Activated CD4-positive, alpha-beta T cell treated with anti-CD3 and anti-CD28 coated beads for 36 hours (primary cell): ENCODE measurements at regions not wholly inside any gene's neighbourhood (a gene's known extent, or its start where the extent isn't known, plus 50 kb on each side); places are given as distances from the start of the nearest gene placed in this dataset.

Experiments used
- ATAC-seq: fragments of 200-7000 bp; cut with Tn5 transposase; one replicate; pipeline ENCODE4 v1.10.0; 2021; ENCODE audit warnings: mild to moderate bottlenecking, moderate library complexity
- CTCF ChIA-PET: fragments of 350-600 bp; sonication (Branson Sonifier 250); formaldehyde crosslinking; loops from one replicate; lab custom pipeline; 2021; ENCODE audit warnings: antibody characterized with exemption; lab: Charles Lee
- POLR2A ChIA-PET: fragments of 350-600 bp; sonication (Branson Sonifier 250); formaldehyde crosslinking; loops from one replicate; lab custom pipeline; 2021; ENCODE audit warnings: antibody characterized with exemption, inconsistent platforms; lab: Charles Lee
- DNase-seq: peaks from one replicate; pipeline ENCODE4 v3.0.0-alpha.2; 2020
- H3K27ac Mint-ChIP-seq: one replicate; pipeline ENCODE4 v1.8.0; 2021; ENCODE audit warnings: mixed read lengths
- H3K27me3 Mint-ChIP-seq: one replicate; pipeline ENCODE4 v1.8.0; 2021; ENCODE audit warnings: mixed read lengths
- H3K36me3 Mint-ChIP-seq: one replicate; pipeline ENCODE4 v1.8.0; 2021; ENCODE audit warnings: low read depth, mixed read lengths
- H3K4me1 Mint-ChIP-seq: one replicate; pipeline ENCODE4 v1.8.0; 2021; ENCODE audit warnings: mixed read lengths
- H3K4me3 Mint-ChIP-seq: one replicate; pipeline ENCODE4 v1.8.0; 2021; ENCODE audit warnings: mild to moderate bottlenecking, moderate library complexity, mixed read lengths
- H3K9me3 Mint-ChIP-seq: one replicate; pipeline ENCODE4 v1.8.0; 2021; ENCODE audit warnings: low read depth, mixed read lengths
- intact Hi-C, 2 experiments: fragments of 100-400 bp; cut with DNase I in 1 of 2; cut with micrococcal nuclease in 1 of 2; formaldehyde crosslinking; loops; one replicate each; pipeline versions ENCODE4 v1.14.2 to v1.15.1; 2022 to 2024; cut with DNase I, micrococcal nuclease

- DNase-seq (no peak), ATAC-seq (no peak)
- Mint-ChIP-seq H3K36me3 (peaks cover 2% of the 10 kb centered on the region), H3K9me3 (no peaks in the 10 kb centered on the region), H3K4me3 (no peak overlapping the region), H3K27me3 (no peaks in the 10 kb centered on the region), H3K27ac (no peak overlapping the region), H3K4me1 (peaks cover 14% of the 10 kb centered on the region)
- ChIA-PET POLR2A (interaction anchor here (0.6 kb wide), 1 partner anchor 367 kb away, joined by 3 read pairs; no protein-coding TSS in a partner anchor), CTCF (no interaction called here)
- intact Hi-C loops: no loop called here
These were observed 95.1 kb downstream of the SIPA1L2 start for GRCh38 chr1:232534552-232535517.

- ChIA-PET POLR2A (no interaction called here), CTCF (no interaction called here)
- Mint-ChIP-seq H3K36me3 (peaks cover 2% of the 10 kb centered on the region), H3K27ac (no peak overlapping the region), H3K27me3 (no peaks in the 10 kb centered on the region), H3K4me1 (peaks cover 17% of the 10 kb centered on the region), H3K9me3 (no peaks in the 10 kb centered on the region), H3K4me3 (no peak overlapping the region)
- DNase-seq: no peak
- ATAC-seq: no peak
- intact Hi-C loops: no loop called here
These were observed 96.6 kb downstream of the SIPA1L2 start for GRCh38 chr1:232533328-232533727.

GRCh38 chr1:232532901-232533300 is 97.0 kb downstream of the SIPA1L2 start:
- CTCF ChIA-PET: no interaction called here
- no peaks in the 10 kb centered on the region for H3K27me3 Mint-ChIP-seq
- H3K27ac Mint-ChIP-seq: no peak overlapping the region
- H3K4me3 Mint-ChIP-seq: no peak overlapping the region
- intact Hi-C loops: no loop called here
- no peaks in the 10 kb centered on the region for H3K9me3 Mint-ChIP-seq
- DNase-seq (no peak), ATAC-seq (no peak)
- POLR2A ChIA-PET: no interaction called here
- peaks cover 14% of the 10 kb centered on the region for H3K4me1 Mint-ChIP-seq
- H3K36me3 Mint-ChIP-seq: peaks cover 2% of the 10 kb centered on the region

GRCh38 chr1:232531291-232531690 is 98.6 kb downstream of the SIPA1L2 start:
- ChIA-PET CTCF (no interaction called here), POLR2A (no interaction called here)
- Mint-ChIP-seq H3K27ac (no peak overlapping the region), H3K27me3 (no peaks in the 10 kb centered on the region), H3K4me3 (no peak overlapping the region), H3K36me3 (peaks cover 2% of the 10 kb centered on the region), H3K9me3 (no peaks in the 10 kb centered on the region), H3K4me1 (peaks cover 13% of the 10 kb centered on the region)
- ATAC-seq (no peak), DNase-seq (no peak)
- intact Hi-C loops: no loop called here

GRCh38 chr1:232529747-232530146 is 100.2 kb downstream of the SIPA1L2 start:
- ATAC-seq (no peak), DNase-seq (no peak)
- intact Hi-C loops: no loop called here
- no peak overlapping the region for H3K27ac Mint-ChIP-seq
- peaks cover 2% of the 10 kb centered on the region for H3K36me3 Mint-ChIP-seq
- CTCF ChIA-PET: no interaction called here
- H3K9me3 Mint-ChIP-seq: no peaks in the 10 kb centered on the region
- no peak overlapping the region for H3K4me3 Mint-ChIP-seq
- H3K4me1 Mint-ChIP-seq: peaks cover 13% of the 10 kb centered on the region
- POLR2A ChIA-PET: no interaction called here
- H3K27me3 Mint-ChIP-seq: no peaks in the 10 kb centered on the region

- Mint-ChIP-seq H3K36me3 (peaks cover 2% of the 10 kb centered on the region), H3K4me1 (peaks cover 19% of the 10 kb centered on the region), H3K4me3 (no peak overlapping the region), H3K27me3 (no peaks in the 10 kb centered on the region), H3K27ac (no peak overlapping the region), H3K9me3 (no peaks in the 10 kb centered on the region)
- POLR2A ChIA-PET: no interaction called here
- DNase-seq: no peak
- intact Hi-C loops: no loop called here
- ATAC-seq: peak; percentile 47
- CTCF ChIA-PET: no interaction called here
These were observed 101.4 kb downstream of the SIPA1L2 start for GRCh38 chr1:232528472-232529089.

GRCh38 chr1:232524056-232524455 is 105.9 kb downstream of the SIPA1L2 start:
- intact Hi-C loops: no loop called here
- H3K9me3 Mint-ChIP-seq: no peaks in the 10 kb centered on the region
- H3K27me3 Mint-ChIP-seq: peaks cover 2% of the 10 kb centered on the region
- no peak overlapping the region for H3K27ac Mint-ChIP-seq
- no peak for DNase-seq
- no peaks in the 10 kb centered on the region for H3K36me3 Mint-ChIP-seq
- ChIA-PET POLR2A (interaction anchor here (0.8 kb wide), 1 partner anchor 11 kb away, joined by 3 read pairs; no protein-coding TSS in a partner anchor), CTCF (no interaction called here)
- ATAC-seq: peak; percentile 30
- H3K4me3 Mint-ChIP-seq: no peak overlapping the region
- H3K4me1 Mint-ChIP-seq: peaks cover 14% of the 10 kb centered on the region

GRCh38 chr1:232522189-232522588 is 107.7 kb downstream of the SIPA1L2 start:
- DNase-seq (no peak), ATAC-seq (no peak)
- H3K27ac Mint-ChIP-seq: no peak overlapping the region
- peaks cover 6% of the 10 kb centered on the region for H3K4me1 Mint-ChIP-seq
- H3K27me3 Mint-ChIP-seq: peaks cover 2% of the 10 kb centered on the region
- intact Hi-C loops: no loop called here
- H3K4me3 Mint-ChIP-seq: no peak overlapping the region
- no peaks in the 10 kb centered on the region for H3K9me3 Mint-ChIP-seq
- H3K36me3 Mint-ChIP-seq: no peaks in the 10 kb centered on the region
- POLR2A ChIA-PET: no interaction called here
- CTCF ChIA-PET: no interaction called here

GRCh38 chr1:232521660-232522059 is 108.3 kb downstream of the SIPA1L2 start:
- CTCF ChIA-PET: interaction anchor here (1.4 kb wide), 1 partner anchor 105 kb away, joined by 3 read pairs; no protein-coding TSS in a partner anchor
- H3K27me3 Mint-ChIP-seq: peaks cover 2% of the 10 kb centered on the region

GRCh38 chr1:232519186-232519585 is 110.7 kb downstream of the SIPA1L2 start:
- H3K36me3 Mint-ChIP-seq: no peaks in the 10 kb centered on the region
- DNase-seq (no peak), ATAC-seq (no peak)
- peaks cover 2% of the 10 kb centered on the region for H3K27me3 Mint-ChIP-seq
- no peak overlapping the region for H3K27ac Mint-ChIP-seq
- no peak overlapping the region for H3K4me3 Mint-ChIP-seq
- no peaks in the 10 kb centered on the region for H3K9me3 Mint-ChIP-seq
- intact Hi-C loops: no loop called here
- peaks cover 6% of the 10 kb centered on the region for H3K4me1 Mint-ChIP-seq
- POLR2A ChIA-PET: no interaction called here
- CTCF ChIA-PET: no interaction called here

More at GRCh38 chr1:232521660-232522059, 108.3 kb downstream of the SIPA1L2 start:
- Mint-ChIP-seq H3K4me1 (peaks cover 6% of the 10 kb centered on the region), H3K36me3 (no peaks in the 10 kb centered on the region), H3K27ac (no peak overlapping the region), H3K4me3 (no peak overlapping the region), H3K9me3 (no peaks in the 10 kb centered on the region)
- no peak for DNase-seq
- intact Hi-C loops: no loop called here
- ATAC-seq: no peak
- POLR2A ChIA-PET: no interaction called here

- Mint-ChIP-seq H3K4me1 (no peaks in the 10 kb centered on the region), H3K9me3 (no peaks in the 10 kb centered on the region), H3K27me3 (peaks cover 2% of the 10 kb centered on the region), H3K4me3 (no peak overlapping the region), H3K36me3 (peaks cover 1% of the 10 kb centered on the region), H3K27ac (no peak overlapping the region)
- ChIA-PET POLR2A (no interaction called here), CTCF (interaction anchor here (0.5 to 1.0 kb wide), 2 partner anchors 9 to 520 kb away, joined by 3 read pairs; no protein-coding TSS in a partner anchor)
- intact Hi-C loops: no loop called here
- DNase-seq (no peak), ATAC-seq (no peak)
These were observed 111.6 kb downstream of the SIPA1L2 start for GRCh38 chr1:232518349-232518748.
